Astrocyte of the cerebellum (primary cell): ENCODE measurements at regions not wholly inside any gene's neighbourhood (a gene's known extent, or its start where the extent isn't known, plus 50 kb on each side); places are given as distances from the start of the nearest gene placed in this dataset.

ENCODE experiments used
- DNase-seq: peaks from one replicate; pipeline ENCODE4 v3.0.0-alpha.2; 2011; ENCODE audit warnings: low read depth
- H3K4me3 ChIP-seq: 2 replicates; pipeline ENCODE4 v1.5.1; 2011; ENCODE audit warnings: mild to moderate bottlenecking, low read depth, low read length, moderate library complexity
- CTCF ChIP-seq: IDR thresholded peaks from 2 replicates; pipeline ENCODE4 v1.5.1; 2012; ENCODE audit warnings: low read length, low read depth, moderate library complexity, mild to moderate bottlenecking; ENCODE audit errors: missing control alignments
- in situ Hi-C: cut with HindIII; loops from 2 replicates; pipeline ENCODE4 v1.10.0; 2017; ENCODE audit warnings: low sequenced_read_pairs

GRCh38 chr5:120062515-120062917, 401.6 kb upstream of the PRR16 start:
- TF ChIP-seq CTCF = no peak
- DNase-seq = peak; percentile 31
- in situ Hi-C loops = no loop called here

GRCh38 chr5:120072068-120072761, 391.9 kb upstream of the PRR16 start:
- DNase-seq = no peak
- no peak overlapping the region for H3K4me3 ChIP-seq
- in situ Hi-C loops = no loop called here
- TF ChIP-seq CTCF = no peak

More at GRCh38 chr5:120062515-120062917, 401.6 kb upstream of the PRR16 start:
- no peak overlapping the region for H3K4me3 ChIP-seq

GRCh38 chr5:120073722-120074121, 390.4 kb upstream of the PRR16 start:
- no peak for DNase-seq
- TF ChIP-seq CTCF = no peak
- H3K4me3 ChIP-seq = no peak overlapping the region
- in situ Hi-C loops = no loop called here

- in situ Hi-C loops = no loop called here
- TF ChIP-seq CTCF = no peak
- no peak for DNase-seq
- no peak overlapping the region for H3K4me3 ChIP-seq
Observed at GRCh38 chr5:120080781-120081180, 383.3 kb upstream of the PRR16 start.

- no peak for DNase-seq
- in situ Hi-C loops = no loop called here
- H3K4me3 ChIP-seq = no peak overlapping the region
- no peak for TF ChIP-seq CTCF
Observed at GRCh38 chr5:120082316-120083068, 381.6 kb upstream of the PRR16 start.

GRCh38 chr5:120083851-120084542, 380.1 kb upstream of the PRR16 start:
- TF ChIP-seq CTCF = no peak
- no peak for DNase-seq
- H3K4me3 ChIP-seq = no peak overlapping the region
- in situ Hi-C loops = no loop called here
